Frontal cortex (tissue), 3 donors: ENCODE measurements at regions not wholly inside any gene's neighbourhood (a gene's known extent, or its start where the extent isn't known, plus 50 kb on each side); places are given as distances from the start of the nearest gene placed in this dataset.
"Not testable (repeated sequence)": the region's sequence is repeated elsewhere in the genome, so short reads cannot be mapped to it uniquely, and the experiment has no call there.

ENCODE experiments used
- DNase-seq, 2 donors: peaks; one replicate each; pipeline ENCODE4 v3.0.0; 2012; ENCODE audit warnings: low spot score in 2 of 2
- FAIRE-seq: peaks from 2 replicates; lab custom pipeline; 2012; peaks lifted over from hg19 to GRCh38; lab: Jason Lieb, UNC
- donor health status: control.
- donor health status: control.
- donor health status: control.

DNA sequence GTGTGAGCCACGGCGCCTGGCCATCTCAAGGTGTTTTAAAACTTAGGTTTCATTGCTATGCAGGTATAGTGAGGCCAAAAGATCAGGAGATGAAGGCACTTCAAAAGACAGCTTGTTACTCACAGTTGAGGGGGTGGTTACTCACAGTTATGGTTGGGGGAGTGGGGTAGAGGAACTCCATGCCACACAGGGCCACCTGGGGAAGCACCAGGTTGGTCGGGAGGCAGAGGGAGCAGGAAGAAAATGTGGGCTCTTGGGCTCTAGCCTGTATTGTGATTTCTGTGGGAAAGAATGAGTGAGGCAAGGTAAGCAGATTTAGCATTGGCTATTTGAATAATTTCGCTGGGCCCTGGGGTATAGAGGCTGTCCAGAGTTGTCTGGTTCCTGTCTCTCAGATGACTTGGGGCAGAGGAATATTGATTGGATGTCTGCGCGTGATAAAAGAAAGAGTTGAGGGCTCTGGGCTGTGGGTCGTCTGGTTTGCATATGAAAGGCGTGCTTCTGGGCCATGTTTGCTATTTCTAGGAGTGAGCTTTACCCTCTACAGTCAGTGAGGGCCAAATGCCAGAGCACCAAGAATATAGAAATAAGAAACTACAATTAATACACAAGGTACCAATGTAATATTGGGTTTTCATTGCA, 226.1 kb upstream of the FAM240B start:
- FAIRE-seq: not testable (repeated sequence)

DNA sequence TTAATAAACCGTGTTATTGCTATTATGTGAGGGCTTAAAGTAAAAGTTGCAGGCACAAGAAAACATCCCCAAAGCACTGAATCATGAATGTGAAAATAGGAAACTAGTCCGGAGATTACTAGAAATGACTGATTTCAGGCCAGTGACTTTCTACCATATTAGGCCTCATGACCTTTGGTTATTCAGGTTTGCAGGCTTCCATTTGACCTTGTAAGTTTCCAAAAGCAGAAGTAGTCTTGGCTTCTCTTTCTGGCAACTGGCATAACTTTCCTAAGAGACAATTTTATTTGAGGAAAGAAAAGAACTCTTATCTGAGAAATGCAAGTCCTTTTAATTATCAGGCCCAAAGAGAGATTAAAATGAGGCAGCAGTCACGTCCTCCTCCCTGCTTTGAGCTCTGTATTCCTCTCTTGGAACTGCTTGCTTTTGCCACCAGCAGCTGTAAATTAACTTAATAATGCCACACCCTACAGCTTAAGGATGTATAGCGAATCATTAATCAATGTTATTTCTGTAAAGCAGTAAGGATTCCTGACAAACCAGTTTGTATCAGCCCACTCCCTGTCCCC, 225.0 kb upstream of the FAM240B start:
- not testable (repeated sequence) for DNase-seq, FAIRE-seq

More for the DNA sequence above, 226.1 kb upstream of the FAM240B start:
- DNase-seq: not testable (repeated sequence)

DNA sequence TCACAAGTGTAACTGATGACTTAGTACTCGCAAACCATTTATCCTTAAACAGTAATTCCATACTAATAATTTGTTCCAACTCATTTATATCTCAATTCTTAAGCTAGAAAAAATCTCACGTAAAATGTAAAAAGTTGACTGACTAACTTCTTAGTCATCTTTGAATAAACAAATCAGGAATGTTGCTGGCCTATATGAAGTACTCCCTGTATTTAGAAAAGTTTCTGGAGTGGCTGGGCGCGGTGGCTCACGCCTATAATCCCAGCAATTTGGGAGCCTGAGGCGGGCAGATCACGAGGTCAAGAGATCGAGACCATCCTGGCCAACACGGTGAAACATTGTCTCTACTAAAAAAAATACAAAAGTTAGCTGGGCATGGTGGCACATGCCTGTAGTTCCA, 220.6 kb upstream of the FAM240B start:
- DNase-seq, FAIRE-seq: not testable (repeated sequence)

DNA sequence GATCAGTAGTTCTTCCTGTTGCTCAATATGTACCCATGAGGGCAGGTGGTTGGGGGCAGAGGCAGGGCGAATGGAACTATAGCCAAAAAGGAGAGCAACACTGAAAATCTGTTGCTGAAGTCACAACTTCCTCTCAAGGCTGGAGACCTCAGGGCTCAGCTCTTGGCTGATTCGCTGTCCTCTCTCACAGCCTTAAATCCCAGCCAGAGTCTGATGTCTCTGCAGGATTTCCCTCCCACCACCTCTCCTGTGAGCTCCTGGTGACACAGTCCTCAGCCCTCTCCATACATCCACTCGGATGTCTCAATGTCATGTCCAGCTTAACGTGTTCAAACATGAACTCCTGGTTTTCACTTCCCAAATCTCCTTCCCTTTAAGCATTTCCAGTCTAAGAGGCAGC, 218.7 kb upstream of the FAM240B start:
- FAIRE-seq, DNase-seq: not testable (repeated sequence)

DNA sequence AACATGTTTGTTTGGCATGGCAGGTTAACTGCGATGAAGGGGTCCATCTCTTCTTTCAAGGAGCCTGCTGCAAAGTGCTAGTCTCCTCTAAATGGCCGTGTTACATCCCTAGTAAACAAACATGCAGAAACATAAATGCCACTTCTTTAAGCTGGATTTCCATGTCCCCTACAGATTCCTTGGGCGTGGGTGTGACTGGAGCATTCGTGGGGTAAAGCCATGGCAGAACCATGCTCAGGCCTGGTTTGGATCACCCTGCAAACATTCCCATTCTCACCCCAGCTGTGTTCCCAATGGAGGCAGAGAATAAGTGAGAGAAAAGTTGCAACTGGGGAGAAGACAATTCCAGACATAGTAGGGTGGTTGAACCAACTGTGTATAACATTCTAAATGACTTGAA, 208.0 kb upstream of the FAM240B start:
- not testable (repeated sequence) for DNase-seq, FAIRE-seq

DNA sequence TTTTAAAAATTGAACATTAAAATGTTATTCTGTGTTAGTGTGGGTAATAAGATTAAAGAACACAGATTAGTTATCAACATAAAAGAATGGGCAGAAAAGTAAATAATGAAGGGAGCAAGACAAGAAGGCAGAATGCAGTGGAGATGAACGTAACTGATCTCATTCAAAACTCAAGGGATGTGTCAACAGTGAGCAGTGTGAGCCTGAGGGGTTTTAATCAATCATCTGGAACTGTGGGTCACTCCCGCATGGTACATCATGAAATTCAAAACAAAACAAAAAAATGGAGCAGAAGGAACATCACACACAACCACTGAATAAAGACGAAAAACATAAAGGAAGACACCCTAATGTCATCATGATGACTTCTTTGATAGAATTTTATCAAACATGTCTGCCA, 206.6 kb upstream of the FAM240B start:
- FAIRE-seq: peak; percentile 51
- not testable (repeated sequence) for DNase-seq

DNA sequence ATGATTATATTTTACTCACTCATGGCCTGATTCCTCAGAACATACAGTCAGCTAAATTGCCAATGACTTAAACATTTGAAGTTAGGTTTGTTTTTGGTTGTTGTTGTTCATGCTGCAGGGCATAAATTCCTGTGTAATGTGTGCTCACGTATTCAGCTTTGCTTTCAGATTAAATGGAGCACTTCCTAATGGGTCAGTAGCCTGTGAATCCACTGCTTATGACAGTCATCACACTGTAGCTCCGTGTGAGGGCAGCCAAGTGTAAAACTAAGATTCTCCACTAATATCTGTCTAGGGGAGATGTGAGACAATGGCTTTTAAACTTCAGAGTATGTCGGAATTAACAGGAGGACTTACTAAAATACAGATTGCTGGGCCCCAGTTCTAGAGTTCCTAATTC, 201.3 kb upstream of the FAM240B start:
- not testable (repeated sequence) for FAIRE-seq, DNase-seq

DNA sequence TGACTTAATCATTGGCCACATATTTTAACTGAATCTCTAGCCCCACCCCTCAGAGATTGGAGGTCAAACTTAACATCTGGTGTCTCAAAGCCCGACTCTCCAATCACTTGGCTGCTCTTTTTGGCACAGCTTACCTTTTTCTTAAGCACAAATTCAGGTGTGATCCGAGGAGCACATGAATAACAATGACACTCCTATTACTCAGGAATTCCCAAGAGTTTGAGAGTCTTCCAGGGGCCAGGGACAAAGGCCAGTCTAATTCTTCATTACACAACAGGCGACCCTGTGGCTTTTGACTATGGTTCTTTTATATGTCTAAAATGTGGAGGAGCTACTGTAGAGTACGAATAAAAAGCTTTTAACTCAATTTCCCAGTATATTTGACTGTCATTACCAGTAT, 190.7 kb upstream of the FAM240B start:
- DNase-seq, FAIRE-seq: not testable (repeated sequence)

DNA sequence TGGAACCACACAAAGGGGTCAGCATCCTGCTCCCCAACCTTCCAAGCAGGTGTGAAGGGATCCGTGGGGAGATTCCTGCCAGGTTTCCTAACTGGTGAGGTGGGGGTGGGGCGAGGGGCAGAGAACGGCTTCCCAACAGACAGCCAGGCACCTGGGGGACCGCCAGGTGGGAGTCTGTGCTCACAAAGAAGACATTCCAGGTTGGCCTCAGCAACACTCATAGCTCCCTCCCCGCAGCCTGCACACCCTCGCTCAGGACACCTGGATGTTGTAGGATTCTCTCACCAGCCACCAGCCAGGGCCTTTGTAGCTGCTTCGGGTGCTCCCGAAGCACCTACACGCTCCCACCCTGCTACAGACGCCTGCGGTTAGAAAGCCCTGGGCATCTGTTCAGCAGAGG, 184.8 kb upstream of the FAM240B start:
- FAIRE-seq, DNase-seq: not testable (repeated sequence)

DNA sequence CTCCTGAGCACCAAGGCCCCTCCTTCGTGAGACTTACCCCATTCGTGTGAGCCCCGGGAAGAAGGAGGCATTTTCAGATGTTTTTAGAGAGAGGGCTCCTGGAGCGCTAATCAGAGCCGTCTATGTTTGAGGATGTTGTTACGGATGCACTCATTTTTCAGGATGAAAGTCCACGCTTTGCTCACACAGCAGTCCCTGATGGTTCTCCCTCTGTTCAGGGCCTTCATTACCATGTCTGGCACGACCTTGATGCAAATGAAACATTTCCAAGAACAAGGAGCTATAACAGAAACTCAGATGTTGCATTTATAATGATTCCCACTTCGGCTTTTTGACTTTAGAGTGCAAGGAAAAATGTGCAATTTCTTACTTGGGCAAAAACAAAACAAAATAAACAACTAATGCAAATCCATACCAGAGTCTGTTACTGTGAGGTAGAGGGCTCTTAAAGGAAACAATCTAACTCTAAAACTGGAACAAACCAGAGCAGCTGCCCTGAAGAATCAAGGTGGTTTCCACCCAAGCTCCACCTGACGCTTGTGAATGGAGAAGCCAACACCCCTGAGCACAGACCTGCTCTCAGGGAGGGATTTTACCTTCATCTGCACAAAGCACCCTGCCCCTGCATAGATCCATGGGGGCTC, 181.7 kb upstream of the FAM240B start:
- not testable (repeated sequence) for FAIRE-seq, DNase-seq

DNA sequence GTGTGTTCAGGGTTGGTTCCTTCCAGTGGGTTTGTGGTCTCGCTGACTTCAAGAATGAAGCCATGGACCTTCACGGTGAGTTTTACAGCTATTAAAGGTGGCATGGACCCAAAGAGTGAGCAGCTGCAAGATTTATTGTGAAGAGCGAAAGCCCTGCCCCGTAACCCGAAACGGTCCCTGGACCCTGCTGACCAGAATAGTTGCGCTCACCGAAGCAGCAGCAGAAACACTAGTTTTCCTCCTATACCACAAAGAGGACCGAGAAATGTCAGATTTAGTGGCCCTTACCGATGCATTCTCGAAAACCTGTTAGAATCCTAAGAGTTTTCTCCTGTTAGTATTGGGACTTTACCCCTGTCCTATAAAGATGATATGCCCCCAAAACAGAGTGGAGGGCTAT, 176.5 kb upstream of the FAM240B start:
- DNase-seq, FAIRE-seq: not testable (repeated sequence)

DNA sequence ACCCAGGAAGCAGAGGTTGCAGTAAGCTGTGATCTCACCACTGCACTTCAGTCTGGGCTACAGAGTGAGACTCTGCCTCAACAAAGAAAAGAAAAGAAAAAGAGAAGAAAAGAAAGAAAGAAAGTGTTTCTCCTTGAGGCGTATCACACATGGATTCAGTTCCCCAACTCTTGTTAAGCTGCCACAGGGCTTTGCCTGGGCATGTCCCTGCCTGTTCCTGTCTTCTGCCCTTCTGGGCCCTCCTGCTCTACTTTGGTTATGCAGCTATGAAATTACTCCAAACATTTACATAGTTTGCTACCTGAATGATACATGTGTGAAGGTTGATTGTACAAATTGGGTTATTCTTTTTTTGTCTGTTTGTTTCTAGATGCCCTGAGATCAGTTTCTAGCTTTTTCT, 175.3 kb upstream of the FAM240B start:
- DNase-seq, FAIRE-seq: not testable (repeated sequence)

DNA sequence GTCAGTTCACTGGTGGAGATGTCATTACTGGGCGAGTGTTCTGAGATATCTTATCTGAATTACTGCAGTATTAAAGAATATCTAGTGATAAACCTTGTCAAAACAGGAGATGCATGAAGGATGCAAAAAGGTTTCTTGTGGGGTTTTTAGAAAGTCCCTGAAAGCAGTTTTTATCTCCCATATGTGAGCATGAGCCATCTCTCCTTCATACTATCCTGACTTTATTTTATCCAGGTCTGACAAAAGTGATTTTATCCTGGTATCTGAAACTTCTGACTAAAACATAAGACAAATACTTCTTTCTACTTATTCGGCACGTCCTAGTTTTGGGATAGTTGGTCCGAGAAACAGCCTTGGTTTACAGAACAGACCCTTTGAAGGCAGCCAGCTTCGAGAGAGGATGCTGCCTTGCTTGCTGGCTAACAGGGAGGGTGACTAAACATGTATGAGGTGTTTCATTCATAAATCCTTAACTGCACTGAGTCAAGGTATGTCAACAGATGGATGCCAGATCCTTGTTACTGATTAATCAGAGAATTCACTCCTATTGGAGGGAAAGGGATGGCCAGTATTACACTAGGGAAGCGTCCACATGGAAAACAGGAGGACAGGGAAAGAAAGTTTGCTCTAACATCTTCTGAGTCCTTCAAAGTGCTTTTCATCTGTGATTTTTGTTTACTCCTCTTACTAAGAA, 172.8 kb upstream of the FAM240B start:
- DNase-seq, FAIRE-seq: not testable (repeated sequence)

DNA sequence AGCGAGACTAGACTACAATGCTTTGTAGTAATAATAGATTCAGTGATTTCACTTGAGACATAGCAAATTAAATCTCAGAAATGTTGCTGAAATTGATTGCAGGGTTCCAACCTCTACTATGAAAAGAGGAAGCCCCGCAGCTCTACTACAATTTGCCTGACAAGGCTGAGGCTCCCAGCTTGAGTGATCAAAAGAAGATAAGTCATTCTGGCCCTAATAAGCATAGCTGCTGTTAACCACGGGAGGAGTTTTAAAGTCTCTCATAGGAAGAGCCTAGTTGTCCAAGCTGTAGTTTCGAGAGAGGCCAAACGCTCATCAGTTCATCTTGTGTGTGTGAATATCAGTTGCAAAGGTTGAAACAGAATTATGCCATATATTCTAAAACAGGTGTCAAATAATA, 166.1 kb upstream of the FAM240B start:
- FAIRE-seq, DNase-seq: not testable (repeated sequence)

DNA sequence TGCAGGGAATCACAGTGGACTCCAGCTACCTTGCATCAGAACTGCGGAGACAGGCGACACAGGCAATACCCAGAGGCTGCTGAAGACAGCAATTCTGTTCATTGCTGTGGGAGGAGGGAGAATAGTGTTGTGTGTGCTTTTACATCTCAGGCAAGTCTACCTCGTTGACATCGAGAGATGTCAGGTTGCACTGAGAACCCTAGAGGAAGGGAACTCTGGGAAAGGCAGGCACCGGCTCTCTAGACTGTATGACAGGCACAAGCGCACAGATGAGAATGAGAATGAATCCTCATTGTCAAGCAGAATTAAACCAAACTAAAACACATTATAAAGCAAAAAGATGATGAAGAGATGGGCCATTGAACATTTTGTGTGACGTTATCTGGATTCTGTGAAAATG, 155.7 kb upstream of the FAM240B start:
- FAIRE-seq, DNase-seq: not testable (repeated sequence)

DNA sequence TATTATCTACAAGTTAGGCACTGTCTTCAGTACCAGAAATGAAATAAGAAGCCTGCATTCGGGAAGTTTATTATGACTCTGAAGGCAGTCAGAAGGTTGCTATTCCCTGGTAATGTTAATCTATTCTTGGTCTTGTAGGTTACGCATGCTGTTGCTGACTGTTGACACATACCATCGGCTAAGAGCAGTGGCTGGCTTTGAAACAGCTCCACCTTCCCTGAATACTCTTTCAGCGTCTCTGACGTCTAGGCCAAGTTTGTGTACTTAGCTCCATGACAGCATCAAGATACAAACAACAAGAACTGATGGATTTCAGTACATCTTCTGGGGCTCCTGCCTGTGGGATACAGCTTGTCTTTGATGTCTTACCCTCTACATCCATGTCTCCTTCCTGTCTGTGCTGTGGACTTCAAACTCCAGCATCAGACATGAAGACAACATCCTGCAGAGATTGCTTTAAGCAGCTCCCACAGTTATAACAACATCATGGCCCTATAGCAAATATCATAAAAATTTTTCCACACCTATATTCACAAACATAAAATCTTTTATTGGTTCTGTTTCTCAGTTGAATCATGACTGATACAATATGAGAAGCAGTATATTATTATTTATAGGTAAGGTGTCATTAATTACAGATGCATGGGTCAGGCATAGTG, 151.5 kb upstream of the FAM240B start:
- FAIRE-seq, DNase-seq: not testable (repeated sequence)

DNA sequence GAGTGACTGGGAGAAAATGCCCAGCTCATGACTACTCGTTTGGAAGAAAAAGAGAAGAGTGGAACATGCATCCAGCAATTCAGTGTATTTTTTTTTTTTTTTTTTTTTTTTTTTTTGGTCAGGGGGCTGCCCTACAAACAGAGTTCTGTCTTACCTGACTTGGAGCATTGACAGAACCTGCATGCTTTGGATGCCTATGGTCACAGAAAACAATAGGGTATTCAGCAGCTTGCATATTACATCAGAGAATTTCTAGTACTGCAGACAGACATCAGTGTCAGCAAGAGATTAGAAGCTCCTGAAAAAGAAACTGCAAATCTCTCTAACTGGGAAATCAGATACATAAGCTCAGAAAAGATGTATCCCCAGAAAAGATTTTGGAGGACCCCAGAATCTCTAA, 139.9 kb upstream of the FAM240B start:
- not testable (repeated sequence) for DNase-seq, FAIRE-seq

DNA sequence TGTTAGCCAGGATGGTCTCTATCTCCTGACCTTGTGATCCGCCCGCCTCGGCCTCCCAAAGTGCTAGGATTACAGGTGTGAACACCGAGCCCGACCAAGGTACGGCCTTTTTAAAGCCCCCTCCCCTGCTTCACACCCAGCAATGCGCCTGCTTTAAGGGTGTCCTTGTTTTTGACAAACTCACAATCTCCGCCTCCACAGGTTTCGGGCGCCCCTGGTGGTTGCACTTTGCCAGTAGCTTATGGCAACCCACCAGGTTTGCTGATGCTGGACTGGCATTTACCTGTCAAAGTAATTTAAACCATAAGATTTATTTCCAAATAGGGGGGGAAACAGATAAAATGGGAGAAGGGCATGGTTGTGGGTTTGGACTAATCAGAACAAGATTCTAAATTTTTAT, 129.0 kb upstream of the FAM240B start:
- not testable (repeated sequence) for DNase-seq, FAIRE-seq

DNA sequence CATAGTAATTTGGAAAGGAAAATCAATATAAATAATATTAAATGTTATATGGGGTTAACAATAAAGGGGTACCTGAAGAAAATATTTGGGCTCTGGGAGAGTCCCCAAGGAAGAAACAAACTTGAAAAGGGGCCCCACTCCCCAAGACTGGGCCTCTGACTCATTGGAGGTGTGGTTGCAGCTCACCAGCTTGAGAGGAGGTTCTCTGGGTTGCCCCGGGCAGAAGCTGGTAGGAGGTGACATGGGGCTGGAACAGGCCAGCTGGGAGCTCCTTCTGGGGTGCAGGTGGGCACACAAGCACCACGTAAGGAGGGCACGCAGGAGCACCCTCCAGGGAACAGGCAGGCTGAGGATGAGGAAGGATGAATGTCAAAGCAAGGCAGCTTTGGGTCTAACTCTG, 120.3 kb upstream of the FAM240B start:
- FAIRE-seq, DNase-seq: not testable (repeated sequence)

DNA sequence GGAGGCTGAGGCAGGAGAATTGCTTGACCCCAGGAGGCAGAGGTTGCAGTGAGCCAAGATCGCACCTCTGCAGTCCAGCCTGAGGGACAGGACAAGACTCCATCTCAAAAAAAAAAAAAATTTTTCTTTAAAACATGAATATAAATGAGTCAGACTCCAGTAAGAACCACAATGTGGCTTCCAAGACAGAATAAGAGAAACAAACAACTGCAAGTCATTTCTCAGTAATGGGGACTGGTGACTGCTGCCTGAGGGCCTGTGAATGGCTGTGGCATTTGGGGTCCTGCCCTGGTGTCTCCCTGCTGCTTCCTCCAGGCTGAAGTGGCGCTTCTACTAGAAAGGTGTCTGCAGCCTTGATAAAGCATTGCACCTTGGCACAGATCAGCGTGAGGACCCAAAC, 113.8 kb upstream of the FAM240B start:
- FAIRE-seq, DNase-seq: not testable (repeated sequence)
